T47D (cell line): ENCODE measurements at regions not wholly inside any gene's neighbourhood (a gene's known extent, or its start where the extent isn't known, plus 50 kb on each side); places are given as distances from the start of the nearest gene placed in this dataset.

Source experiments
- DNase-seq, 2 experiments: peaks; one replicate each; pipeline versions ENCODE4 v3.0.0 to v3.0.0-alpha.2; 2011 to 2012; ENCODE audit warnings: low read depth in 1 of 2, low spot score in 1 of 2
- JUND ChIP-seq: IDR thresholded peaks from 2 replicates; pipeline ENCODE4 v1.6.1; 2012; ENCODE audit warnings: low read depth
- in situ Hi-C: cut with HindIII; loops from 2 replicates; pipeline ENCODE4 v1.10.0; 2016; ENCODE audit warnings: low sequenced_read_pairs, low pct_unique_long_range_greater_than_20kb

GRCh38 chr6:169082093-169082492 lies 171.6 kb downstream of the THBS2 start:
- no peak for DNase-seq
- in situ Hi-C loops = no loop called here
- no peak for TF ChIP-seq JUND

- in situ Hi-C loops = no loop called here
- no peak for TF ChIP-seq JUND
- no peak for DNase-seq
Observed at GRCh38 chr6:169081248-169081647, 172.4 kb downstream of the THBS2 start.

GRCh38 chr6:169079650-169080049 lies 174.0 kb downstream of the THBS2 start:
- no peak for DNase-seq
- in situ Hi-C loops = no loop called here
- no peak for TF ChIP-seq JUND

- no peak for TF ChIP-seq JUND
- in situ Hi-C loops = no loop called here
- no peak for DNase-seq
Observed at GRCh38 chr6:169078399-169079145, 175.1 kb downstream of the THBS2 start.

DNA sequence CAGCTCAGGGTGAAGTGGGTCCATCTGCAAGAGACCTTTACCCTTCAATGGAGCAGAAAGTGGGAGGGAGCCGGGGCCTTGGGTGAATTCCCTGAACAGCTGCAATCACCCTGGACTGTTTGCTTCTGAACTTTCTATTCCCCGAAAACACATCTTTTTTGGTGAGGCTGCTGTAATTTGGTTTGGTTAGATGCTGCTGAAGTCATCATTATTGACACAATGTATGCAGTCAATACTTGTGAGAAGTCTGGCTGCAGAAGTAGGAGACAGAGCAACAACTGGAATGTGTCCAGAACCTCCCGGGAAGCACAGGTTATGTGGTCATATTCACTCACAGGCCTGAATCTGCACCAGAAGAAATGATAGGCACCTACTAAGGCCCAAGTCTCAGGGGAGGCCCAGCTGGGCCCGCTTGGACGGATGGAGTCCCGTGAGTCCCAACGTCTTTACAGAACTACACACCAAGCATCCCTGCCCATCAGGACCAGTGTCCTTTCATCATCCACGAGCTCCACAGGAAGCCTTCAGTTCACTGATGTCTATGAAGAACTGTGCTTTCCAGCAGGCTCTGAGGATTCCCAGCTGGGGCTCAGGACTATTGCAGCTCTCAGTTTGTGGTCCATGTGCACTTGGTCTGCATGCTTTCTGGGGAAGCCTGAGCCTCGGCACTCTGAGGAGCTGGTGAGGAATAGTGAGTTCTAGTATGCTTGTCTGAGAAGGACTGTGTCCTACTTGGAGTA lies 177.6 kb downstream of the THBS2 start:
- in situ Hi-C loops = no loop called here
- no peak for DNase-seq
- no peak for TF ChIP-seq JUND

DNA sequence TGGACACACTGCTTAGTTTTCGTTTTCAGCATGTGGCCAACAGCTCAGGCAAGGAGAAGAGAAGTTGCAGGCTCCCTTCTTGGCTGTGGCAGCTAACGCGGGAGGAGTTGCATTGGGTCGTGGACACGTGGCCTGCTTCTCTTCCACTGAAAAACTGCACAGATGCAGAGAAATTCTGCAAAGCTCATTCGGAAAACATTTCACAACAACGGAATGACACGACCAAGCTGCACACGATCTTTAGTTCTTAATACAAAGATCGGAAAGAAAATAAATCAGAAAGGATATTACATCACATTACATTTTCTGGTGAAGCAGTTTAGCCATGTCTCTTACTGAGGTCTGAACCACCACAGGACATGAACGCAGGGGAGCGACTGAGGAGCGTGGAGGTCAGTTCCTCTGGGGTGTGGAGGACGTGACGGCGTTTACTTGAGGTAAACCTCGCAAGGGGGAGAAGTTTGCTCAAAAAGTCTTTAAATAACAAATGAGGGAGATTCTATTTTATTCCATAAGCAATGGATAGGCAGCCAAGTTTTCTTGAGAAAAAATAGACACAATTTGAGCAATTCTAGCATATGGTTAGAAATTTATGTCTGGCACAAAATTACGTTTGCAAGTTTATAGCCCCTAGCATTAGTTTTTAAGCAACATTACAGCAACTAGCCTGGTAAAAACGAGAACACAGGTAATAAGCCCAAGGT lies 178.3 kb downstream of the THBS2 start:
- in situ Hi-C loops = no loop called here
- DNase-seq = no peak

GRCh38 chr6:169074526-169074925 lies 179.1 kb downstream of the THBS2 start:
- TF ChIP-seq JUND = no peak
- DNase-seq = no peak

More for the DNA sequence above, 178.3 kb downstream of the THBS2 start:
- TF ChIP-seq JUND = no peak

DNA sequence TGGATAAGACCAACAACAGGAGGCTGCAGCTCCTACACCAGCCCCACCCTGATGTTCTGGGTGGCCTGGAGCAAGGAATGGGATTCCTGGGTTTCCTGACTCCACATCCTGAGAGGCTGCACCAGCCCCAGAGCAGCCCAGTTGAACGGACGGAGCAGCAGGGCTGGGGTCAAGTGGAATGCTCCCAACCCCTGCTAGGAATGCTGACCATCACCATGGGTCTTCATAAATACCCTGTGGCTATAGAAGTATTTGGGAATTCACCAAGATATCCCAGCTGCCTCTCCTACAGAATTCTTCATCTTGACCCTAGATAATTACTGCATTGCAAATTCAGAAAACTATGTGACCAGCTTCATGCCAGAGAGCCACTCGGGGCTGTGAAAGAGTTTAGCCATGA lies 180.3 kb downstream of the THBS2 start:
- no peak for TF ChIP-seq JUND
- DNase-seq = no peak
- in situ Hi-C loops = no loop called here

More at GRCh38 chr6:169074526-169074925, 179.1 kb downstream of the THBS2 start:
- in situ Hi-C loops = no loop called here

DNA sequence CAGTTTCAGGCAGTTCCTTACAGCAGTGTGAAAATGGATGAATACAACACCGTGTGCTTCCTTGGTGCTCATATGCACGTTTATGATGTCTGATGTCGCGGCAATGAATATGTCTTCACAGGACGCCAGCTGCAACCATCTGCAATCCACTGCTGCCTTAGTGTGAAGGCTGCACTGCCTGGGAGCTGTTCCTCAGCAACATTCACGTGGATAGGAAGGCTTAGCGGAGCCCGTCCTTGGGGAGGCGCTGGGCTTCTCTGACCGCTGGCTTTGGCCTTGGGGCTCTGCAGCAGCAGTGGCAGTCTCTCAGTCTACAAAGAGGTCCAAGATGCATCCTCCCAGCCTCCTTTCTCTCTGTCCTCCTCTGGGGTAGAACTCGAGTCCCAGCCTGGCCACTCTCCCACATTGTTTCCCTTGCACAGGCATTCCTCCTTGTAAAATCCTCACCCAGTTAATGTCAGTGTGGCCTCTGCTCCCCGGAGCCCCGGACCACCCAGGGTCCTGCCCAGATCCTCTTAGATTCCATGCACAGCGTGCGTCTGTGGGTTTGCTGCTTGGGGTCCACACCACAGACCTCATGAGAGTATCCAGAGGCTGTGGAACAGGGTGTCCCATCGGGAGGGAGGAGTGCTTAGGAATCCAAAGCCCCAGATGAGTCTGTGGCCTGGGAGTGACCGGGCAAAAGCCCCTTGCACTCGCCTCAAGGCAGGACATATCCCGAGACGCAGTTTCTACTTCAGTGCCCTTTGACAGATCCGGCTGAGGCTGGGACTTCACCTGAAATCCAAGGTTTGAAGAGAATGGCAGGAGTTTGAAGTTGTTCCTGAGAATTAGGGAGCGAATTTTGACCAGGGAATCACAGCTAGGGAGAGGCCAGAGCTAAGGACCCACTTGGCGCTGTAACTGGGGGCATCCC lies 181.3 kb downstream of the THBS2 start:
- DNase-seq = peak in 1 of 2 experiments; percentile 1
- TF ChIP-seq JUND = no peak
- in situ Hi-C loops = no loop called here

DNA sequence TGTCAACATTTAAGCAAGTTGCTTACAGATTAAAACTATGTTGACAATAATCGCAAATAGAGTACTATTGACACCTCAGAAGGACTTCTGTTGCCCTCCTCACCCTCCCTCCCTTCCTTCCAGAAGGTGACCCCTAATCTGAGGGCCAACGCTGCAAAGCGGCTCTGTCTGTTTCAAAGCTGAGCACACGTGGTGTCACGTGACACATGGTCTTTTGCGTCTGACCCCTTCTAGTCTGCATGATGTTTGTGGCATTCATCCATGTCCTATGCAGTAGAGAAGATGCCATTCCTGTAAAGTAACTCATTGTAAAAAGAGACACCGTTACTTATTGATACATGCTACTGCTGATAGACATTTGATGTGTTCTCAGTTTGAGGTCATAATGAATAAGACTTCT lies 182.3 kb downstream of the THBS2 start:
- in situ Hi-C loops = no loop called here
- DNase-seq = no peak
- no peak for TF ChIP-seq JUND

DNA sequence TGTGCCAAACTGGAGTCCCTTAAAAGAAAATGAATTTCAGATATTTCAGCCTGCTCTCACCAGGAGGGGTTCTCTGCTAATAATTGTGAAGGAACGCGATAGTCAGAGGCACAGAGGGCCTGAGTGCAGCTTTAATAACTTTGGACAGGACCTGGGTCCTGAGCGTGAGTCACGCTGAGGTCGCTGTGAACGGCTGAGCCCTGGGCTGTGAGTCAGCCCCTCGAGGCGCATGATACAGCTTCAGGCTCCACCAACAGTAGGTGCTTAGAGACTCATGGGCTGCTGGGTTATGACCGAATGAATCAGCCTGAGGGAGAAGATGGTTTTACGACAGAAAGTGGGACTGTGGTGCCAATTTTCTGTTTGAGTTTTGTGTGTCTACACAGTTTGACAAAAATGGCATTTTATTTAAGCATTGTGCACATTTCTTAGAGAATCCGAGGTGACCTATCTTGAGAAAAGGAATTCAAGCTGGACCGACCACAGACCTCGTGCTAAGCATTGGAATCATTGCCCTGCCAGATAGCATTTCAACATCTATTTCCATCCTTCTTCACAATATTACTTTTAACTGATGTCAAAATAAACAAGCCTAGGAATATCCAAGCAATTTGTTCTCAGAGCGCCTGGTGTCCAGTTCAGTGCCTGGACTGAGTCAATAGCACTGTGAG lies 183.0 kb downstream of the THBS2 start:
- in situ Hi-C loops = no loop called here
- TF ChIP-seq JUND = no peak
- DNase-seq = peak in 1 of 2 experiments; percentile 10
